ENCODE measurements at regions not wholly inside any gene's neighbourhood (a gene's known extent, or its start where the extent isn't known, plus 50 kb on each side); places are given as distances from the start of the nearest gene placed in this dataset.

DNA sequence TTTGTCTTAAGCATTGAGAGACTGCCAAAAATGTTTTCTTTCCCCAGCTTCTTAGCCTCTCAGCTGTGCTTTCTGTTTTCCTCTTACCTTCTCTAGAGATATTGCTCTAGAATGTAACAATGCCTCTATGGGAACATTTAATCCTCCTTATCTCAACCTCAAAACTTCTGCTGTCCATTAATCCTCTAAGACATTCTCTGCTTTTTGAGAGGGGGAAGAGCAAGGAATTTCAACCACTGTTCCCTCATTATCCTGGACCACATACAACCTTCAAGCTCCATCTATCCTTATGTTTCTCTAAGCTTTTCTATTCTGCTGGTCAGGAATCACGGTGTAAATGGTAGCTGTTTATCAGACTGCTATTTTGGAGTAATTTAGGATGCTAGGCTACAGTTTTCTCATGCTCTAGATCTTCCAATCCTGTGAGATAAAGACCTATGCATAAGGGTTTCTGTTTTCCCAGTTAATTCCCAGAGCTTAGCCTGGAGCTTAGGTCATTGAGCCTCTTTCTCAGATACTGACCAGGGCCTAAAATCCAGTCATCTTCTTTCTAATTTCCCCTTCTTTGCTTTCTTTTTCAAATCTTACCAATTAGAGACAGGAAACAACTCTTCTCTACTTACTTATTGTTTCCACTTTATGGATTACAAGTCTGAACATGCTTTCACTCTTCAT lies 282.0 kb downstream of the CALCRL start:
- no peak for TF ChIP-seq EP300 (IDR thresholded peaks at IDR 0.05)
- TF ChIP-seq CTCF (IDR thresholded peaks at IDR 0.05): no peak
- no peak for TF ChIP-seq POLR2AphosphoS5 (IDR thresholded peaks at IDR 0.05)
- no peak for TF ChIP-seq POLR2A (IDR thresholded peaks at IDR 0.05; ENCODE audit: low read depth)
